Prostate gland (tissue), 2 donors: ENCODE measurements at regions not wholly inside any gene's neighbourhood (a gene's known extent, or its start where the extent isn't known, plus 50 kb on each side); places are given as distances from the start of the nearest gene placed in this dataset.

Experiments used
- CTCF ChIP-seq, 4 experiments: fragments of 200-600 bp in 2 of 4; fragments of 450-650 bp in 2 of 4; sonication (generic) in 2 of 4; IDR thresholded peaks; 1 replicate in 3 of 4; 2 replicates in 1 of 4; pipeline ENCODE4 v1.5.1; 2016 to 2019; ENCODE audit warnings: antibody characterized with exemption in 4 of 4, mild to moderate bottlenecking in 2 of 4, moderate library complexity in 2 of 4
- POLR2A ChIP-seq: fragments of 450-650 bp; IDR thresholded peaks from one replicate; pipeline ENCODE4 v1.6.1; 2016; ENCODE audit warnings: antibody characterized with exemption, mild to moderate bottlenecking

- no peak for TF ChIP-seq CTCF (IDR thresholded peaks at IDR 0.05)
- no peak for TF ChIP-seq POLR2A
Observed at GRCh38 chr3:177810162-177810623, 612.9 kb upstream of the TBL1XR1 start.
